A549 (cell line): ENCODE measurements at regions not wholly inside any gene's neighbourhood (a gene's known extent, or its start where the extent isn't known, plus 50 kb on each side); places are given as distances from the start of the nearest gene placed in this dataset.

Experiments used
- CTCF ChIP-seq: fragments of >200 bp; sonication (Bioruptor Twin); formaldehyde crosslinking; IDR thresholded peaks from 3 replicates; pipeline ENCODE4 v1.5.1; 2016
- NPAS2 ChIP-seq: fragments of 250-450 bp; sonication (Bioruptor Pico); IDR thresholded peaks from 2 replicates; pipeline ENCODE4 v1.8.0; 2022; ENCODE audit warnings: mild to moderate bottlenecking, moderate library complexity, borderline replicate concordance

GRCh38 chr10:55163388-55163979 lies 362.5 kb upstream of the PCDH15 start:
- TF ChIP-seq NPAS2 (CRISPR knock-in tag), result no peak
- no peak for TF ChIP-seq CTCF
